Activated CD8-positive, alpha-beta memory T cell treated with anti-CD3 and anti-CD28 coated beads, Interleukin-2, amount 50 U/mL, for 24 hours (primary cell): ENCODE measurements at regions not wholly inside any gene's neighbourhood (a gene's known extent, or its start where the extent isn't known, plus 50 kb on each side); places are given as distances from the start of the nearest gene placed in this dataset.
"Not testable (repeated sequence)": the region's sequence is repeated elsewhere in the genome, so short reads cannot be mapped to it uniquely, and the experiment has no call there.

Source experiments
- DNase-seq: peaks from one replicate; pipeline ENCODE4 v3.0.0-alpha.2; 2020; ENCODE audit errors: extremely low read depth

DNA sequence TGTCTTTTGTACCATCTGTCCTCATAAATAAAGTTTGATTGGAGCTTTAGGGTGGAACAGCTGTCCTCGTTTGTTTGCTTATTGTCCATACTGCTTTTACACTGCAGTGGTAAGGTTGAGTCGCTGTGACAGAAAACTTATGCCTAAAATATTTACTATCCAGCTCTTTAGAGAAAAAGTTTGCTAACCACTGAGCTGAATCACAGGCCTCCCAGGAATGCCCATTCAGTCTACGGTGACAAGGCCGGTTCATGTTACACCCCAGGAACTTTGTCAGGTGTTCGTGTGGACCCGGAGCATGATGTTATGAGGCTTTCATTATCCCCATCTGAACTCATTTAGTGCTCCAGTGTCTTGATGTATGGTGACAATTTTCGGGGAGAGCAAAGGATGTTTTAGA is 401.1 kb downstream of the SAMD5 start:
- DNase-seq = no peak

DNA sequence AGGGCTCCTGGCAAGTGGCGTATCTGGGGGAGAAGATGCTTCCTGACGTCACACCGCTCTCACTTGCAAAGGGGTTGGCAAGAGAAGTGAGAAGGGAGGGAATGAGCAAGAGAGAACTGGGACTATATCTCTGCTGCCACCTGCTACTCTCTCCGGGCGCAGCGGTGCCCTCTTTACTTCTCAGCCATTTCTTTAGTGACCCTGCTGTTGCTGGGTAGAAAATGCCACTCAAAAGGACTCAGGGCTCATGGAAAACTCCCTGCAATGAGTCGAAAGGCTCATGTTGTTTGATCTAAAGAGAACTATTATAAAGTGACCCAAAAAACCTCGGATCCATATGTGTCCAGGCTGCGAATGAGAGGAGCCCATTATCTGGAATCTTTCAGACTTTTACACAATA is 401.8 kb downstream of the SAMD5 start:
- DNase-seq = no peak

GRCh38 chr6:147911057-147911456 is 402.6 kb downstream of the SAMD5 start:
- DNase-seq = no peak

GRCh38 chr6:147911686-147912085 is 403.2 kb downstream of the SAMD5 start:
- no peak for DNase-seq

- no peak for DNase-seq
Measured at GRCh38 chr6:147922799-147923198, 414.3 kb downstream of the SAMD5 start.

DNA sequence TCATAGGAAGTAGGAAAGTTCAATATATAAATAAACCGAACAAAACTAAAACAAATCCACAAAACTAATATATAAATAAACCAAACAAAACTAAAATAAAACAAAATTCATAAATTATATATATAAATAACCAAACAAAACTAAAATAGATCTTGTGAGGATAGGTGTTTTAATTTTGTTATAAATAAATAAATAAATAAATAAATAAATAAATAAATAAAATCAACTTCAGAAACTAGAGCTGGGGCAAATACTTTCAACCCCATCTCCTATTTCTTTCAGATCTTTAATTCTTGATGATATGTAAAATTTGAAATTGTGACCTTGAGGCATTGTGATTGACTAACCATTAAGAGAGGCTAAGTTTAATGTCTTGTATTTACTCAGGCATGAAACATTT is 416.1 kb downstream of the SAMD5 start:
- DNase-seq = no peak

GRCh38 chr6:147925826-147926225 is 416.8 kb upstream of the SASH1 start:
- DNase-seq = no peak

- no peak for DNase-seq
Measured at GRCh38 chr6:147930745-147931144, 411.9 kb upstream of the SASH1 start.

DNA sequence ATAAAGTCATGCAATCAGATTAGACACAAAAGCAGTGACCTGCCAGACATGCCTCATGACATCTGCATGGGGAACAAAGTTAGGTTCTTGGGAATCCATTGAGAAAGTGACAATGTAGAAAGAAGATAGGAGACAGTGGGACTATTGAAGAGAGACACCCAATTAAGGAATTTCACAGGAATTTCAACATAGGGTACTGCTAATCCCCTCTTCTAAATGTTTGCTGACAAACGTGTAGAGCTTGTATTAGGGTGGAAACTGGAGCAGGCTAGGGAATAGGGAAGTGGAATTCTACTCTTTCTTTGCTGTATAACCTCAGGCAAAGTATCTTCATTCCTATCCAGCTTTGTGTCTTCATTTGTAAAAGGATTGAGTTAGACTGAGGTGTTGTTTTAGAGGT is 409.4 kb upstream of the SASH1 start:
- DNase-seq = no peak

- no peak for DNase-seq
Measured at GRCh38 chr6:147935656-147936055, 407.0 kb upstream of the SASH1 start.

DNA sequence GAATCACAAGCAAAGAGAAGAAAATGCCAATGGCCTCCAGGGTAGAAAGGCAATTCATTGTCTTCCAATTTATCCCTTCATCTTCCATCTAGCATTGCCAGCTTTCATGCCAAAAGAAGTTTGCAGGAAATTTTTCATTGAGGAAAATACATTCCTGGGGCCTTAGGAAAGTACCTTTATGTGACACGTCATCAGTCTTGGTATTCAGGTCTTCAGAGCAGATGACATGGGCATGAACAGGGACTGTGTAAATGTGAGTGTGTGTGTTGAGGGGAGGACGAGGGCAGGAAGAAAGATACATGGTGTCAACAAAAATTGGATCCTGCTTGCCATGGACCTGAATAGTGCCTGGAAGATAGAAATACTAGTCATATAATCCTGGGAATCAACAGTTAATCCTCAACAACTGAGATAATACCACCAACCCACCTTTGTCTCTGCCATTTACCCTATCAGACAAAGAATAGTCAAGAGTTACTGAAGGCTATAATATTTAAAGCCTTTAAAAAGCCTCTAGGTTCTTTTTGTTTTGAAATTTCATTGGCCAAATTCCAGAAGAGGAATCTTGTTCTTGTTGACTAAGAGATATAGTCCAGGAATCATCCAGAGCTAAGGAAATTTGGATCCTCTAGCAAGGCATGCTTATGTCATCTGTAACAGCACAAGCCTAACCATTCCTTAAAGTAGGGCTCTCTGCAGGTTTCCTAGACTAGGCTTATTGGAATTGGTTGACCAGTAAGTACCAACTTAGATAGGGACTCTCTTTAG is 405.8 kb upstream of the SASH1 start:
- DNase-seq = no peak

GRCh38 chr6:147941143-147941542 is 401.5 kb upstream of the SASH1 start:
- DNase-seq = no peak

- DNase-seq = no peak
Measured at GRCh38 chr6:147942363-147942762, 400.3 kb upstream of the SASH1 start.

DNA sequence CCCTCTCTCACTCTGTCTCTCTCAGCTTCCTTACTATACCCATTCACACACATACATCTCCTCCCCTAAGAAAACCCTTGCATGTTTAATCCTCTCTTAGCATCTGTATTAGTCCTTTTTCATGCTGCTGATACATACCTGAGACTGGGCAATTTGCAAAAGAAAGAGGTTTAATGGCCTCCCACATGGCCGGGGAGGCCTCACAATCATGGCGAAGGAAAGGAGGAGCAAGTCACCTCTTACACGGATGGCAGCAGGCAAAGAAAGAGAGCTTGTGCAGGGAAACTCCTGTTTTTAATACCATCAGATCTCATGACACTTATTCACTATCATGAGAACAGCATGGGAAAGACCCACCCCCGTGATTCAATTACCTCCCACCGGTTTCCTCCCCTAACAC is 398.5 kb upstream of the SASH1 start:
- DNase-seq = no peak

- no peak for DNase-seq
Measured at GRCh38 chr6:147947521-147947920, 395.1 kb upstream of the SASH1 start.

DNA sequence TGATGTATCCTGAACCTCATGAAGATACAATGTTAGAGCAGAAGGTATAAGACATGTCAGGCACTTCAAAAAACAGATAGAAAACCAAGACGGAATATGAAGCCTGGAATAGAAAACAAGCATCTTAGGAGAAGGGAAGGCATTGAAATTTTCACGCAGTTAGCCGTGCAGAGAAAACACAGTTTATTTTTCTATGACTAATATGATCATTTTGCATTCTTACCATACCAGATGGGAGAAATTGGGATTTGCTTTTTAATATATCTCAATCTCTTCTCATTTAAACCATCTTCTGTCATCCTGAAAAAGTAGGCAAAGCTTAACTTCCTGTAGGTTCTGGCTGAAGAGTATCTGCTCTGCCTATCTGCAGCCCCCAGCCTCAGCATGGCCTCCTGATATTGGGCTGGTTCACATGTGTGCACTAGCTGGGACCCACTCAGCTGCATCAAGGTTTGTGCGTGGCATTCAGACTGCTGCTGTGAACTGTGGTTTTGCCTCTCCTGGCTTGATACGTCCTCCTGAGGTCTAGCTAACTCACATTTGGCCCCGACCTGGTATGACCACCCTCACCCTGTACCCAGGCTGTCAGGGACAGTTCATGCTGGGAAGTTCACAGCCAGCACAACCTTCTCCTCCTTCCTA is 392.5 kb upstream of the SASH1 start:
- DNase-seq = no peak

DNA sequence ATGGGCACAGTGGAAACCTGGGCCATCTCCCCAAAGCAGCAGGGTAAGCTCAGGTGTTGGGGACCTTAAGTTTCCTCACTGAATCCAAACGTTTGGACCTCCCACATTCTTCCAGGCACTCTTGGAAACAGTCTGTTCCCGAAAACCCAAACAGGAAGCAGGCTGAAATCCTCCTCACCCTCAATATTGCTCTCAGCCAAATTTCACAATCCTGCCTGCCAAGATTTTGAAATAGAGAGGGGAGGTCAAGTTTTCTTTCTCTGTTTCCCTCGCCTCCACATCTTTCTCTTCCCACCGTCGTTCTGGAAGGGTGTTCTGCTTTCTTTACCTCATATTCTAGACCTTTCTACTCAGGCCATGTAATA is 392.0 kb upstream of the SASH1 start:
- DNase-seq = no peak

- no peak for DNase-seq
Measured at GRCh38 chr6:147951726-147952125, 390.9 kb upstream of the SASH1 start.

GRCh38 chr6:147954938-147955337 is 387.7 kb upstream of the SASH1 start:
- DNase-seq = no peak

GRCh38 chr6:147958683-147959082 is 384.0 kb upstream of the SASH1 start:
- no peak for DNase-seq

DNA sequence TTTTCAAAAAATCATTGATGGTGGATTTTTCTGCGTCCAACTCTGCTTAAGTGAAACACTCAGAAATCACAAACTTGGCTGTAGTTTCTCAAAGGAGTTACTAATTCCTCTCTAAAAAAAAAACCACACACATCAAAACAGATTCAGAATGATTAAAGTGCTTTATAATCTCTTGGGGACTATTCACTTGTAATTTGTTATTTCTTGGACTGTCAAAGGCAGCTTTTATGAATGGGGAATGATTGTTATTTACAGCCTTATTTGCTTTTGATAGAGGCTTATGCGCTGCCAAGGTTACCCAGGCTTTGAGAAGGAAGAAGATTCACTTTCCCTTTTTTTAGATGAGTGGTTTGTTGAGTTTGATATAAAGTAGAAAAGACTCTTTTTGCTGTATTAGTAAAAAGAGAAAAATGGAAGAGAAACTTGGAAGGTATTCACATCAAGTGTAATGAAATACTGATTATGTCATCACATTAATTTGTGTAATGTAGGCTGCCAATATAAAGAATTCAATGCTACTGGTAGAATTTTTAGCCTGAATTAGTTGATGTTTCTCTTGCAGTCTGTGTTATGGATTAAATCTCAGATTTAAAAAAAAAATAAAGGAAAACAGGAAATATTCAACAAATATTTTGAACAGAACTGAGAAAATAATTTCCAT is 381.0 kb upstream of the SASH1 start:
- DNase-seq = no peak

GRCh38 chr6:147965448-147965847 is 377.2 kb upstream of the SASH1 start:
- not testable (repeated sequence) for DNase-seq

- no peak for DNase-seq
Measured at GRCh38 chr6:147970970-147971369, 371.7 kb upstream of the SASH1 start.
